ENCODE measurements at regions not wholly inside any gene's neighbourhood (a gene's known extent, or its start where the extent isn't known, plus 50 kb on each side); places are given as distances from the start of the nearest gene placed in this dataset.

- TF ChIP-seq, protein P1, sequence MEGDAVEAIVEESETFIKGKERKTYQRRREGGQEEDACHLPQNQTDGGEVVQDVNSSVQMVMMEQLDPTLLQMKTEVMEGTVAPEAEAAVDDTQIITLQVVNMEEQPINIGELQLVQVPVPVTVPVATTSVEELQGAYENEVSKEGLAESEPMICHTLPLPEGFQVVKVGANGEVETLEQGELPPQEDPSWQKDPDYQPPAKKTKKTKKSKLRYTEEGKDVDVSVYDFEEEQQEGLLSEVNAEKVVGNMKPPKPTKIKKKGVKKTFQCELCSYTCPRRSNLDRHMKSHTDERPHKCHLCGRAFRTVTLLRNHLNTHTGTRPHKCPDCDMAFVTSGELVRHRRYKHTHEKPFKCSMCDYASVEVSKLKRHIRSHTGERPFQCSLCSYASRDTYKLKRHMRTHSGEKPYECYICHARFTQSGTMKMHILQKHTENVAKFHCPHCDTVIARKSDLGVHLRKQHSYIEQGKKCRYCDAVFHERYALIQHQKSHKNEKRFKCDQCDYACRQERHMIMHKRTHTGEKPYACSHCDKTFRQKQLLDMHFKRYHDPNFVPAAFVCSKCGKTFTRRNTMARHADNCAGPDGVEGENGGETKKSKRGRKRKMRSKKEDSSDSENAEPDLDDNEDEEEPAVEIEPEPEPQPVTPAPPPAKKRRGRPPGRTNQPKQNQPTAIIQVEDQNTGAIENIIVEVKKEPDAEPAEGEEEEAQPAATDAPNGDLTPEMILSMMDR (IDR thresholded peaks at IDR 0.05; ENCODE audit: low read depth, low read length): no peak
- H3K36me3 ChIP-seq: no peaks in the 10 kb centered on the region
- H3K27ac ChIP-seq: no peak overlapping the region
- no peak overlapping the region for H3K4me3 ChIP-seq (ENCODE audit: low read depth, low read length)
- no peaks in the 10 kb centered on the region for H3K9me3 ChIP-seq (ENCODE audit: severe bottlenecking)
- no peaks in the 10 kb centered on the region for H3K27me3 ChIP-seq (ENCODE audit: insufficient read depth, low read depth, severe bottlenecking)
- DNase-seq: no peak
Observed at GRCh38 chr2:147037048-147037447, 807.8 kb upstream of the ACVR2A start.

DNA sequence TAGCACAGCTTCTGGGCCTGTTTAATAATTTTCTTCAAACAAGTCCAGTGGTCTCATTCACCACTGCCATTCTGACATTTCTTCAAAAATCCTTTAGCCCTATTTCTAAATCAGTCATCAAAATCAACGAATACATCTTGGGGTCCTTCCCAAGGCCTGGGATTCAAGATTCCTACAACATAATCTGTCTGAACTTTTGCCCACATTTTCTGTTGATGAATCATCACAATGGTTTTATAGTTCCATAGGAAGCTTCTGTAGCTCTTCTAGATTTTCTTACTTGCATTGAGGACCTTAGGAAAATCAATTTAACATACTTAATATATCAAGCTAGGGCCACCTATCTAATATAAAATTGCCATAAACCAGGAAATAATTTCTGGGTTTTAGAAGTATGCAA, 811.8 kb upstream of the ACVR2A start:
- TF ChIP-seq, protein P1 (IDR thresholded peaks at IDR 0.05; ENCODE audit: low read depth, low read length): no peak
- Histone ChIP-seq H3K27ac (no peak overlapping the region), H3K9me3 (ENCODE audit: severe bottlenecking) (no peaks in the 10 kb centered on the region), H3K4me3 (ENCODE audit: low read depth, low read length) (no peak overlapping the region), H3K27me3 (ENCODE audit: insufficient read depth, low read depth, severe bottlenecking) (no peaks in the 10 kb centered on the region), H3K36me3 (no peaks in the 10 kb centered on the region)
- DNase-seq: no peak

DNA sequence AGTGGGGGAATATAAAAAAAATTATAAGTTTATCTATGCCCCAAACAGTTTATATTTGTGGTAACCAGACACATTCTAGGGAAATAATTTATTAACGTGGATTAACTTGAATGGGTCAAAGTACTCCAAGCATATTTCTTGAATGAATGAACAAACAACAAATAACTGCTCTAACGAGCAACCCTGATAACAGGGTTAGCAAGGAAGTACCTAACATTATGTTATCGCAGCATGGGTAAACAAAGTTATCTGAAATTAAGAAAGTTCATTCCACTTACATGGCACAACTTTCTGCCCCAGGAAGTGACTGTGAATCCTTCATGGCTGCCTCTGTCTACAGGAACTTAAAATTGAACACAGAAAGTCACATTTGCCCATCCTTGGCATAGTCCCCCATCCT, 812.9 kb upstream of the ACVR2A start:
- Histone ChIP-seq H3K36me3 (no peaks in the 10 kb centered on the region), H3K27ac (no peak overlapping the region), H3K4me3 (ENCODE audit: low read depth, low read length) (no peak overlapping the region), H3K9me3 (ENCODE audit: severe bottlenecking) (no peaks in the 10 kb centered on the region), H3K27me3 (ENCODE audit: insufficient read depth, low read depth, severe bottlenecking) (no peaks in the 10 kb centered on the region)
- no peak for DNase-seq
- TF ChIP-seq, protein P1 (IDR thresholded peaks at IDR 0.05; ENCODE audit: low read depth, low read length): no peak

DNA sequence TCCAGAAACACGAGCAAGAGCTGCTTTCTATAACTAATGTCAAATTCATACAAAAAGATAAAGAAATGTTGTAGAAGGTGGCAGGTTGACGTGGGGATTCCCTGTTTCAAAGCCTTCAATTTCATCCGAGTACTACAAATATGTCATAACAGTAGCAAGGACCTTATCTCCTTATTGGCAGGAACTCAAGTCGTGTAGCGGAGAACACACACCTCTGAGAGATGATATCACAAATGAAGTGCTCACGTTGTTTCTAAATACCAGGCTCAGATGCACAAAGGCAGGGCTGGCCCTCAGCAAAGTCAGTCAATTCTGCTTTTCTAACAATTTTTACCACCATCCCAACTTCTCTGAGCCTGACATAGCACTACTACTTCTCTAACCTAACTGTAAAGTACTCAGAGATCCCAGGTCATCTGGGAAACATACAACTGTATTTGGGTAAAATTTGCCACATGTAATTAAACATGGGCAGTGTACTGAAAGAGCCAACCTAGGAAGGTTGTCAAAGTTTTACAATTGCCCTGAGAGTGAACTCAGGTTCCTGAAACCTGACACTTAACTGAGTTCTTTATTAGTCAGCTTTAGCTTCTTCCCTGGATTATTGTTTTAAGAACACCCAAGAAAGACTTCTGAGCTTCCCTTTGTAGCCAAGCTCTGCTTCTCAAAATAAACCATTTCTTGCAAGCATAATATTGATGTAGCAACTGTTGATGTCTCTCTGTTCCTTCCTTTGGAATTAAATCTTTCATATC, 813.7 kb upstream of the ACVR2A start:
- no peak overlapping the region for H3K27ac ChIP-seq
- no peaks in the 10 kb centered on the region for H3K27me3 ChIP-seq (ENCODE audit: insufficient read depth, low read depth, severe bottlenecking)
- DNase-seq: no peak
- no peak overlapping the region for H3K4me3 ChIP-seq (ENCODE audit: low read depth, low read length)
- TF ChIP-seq, protein P1 (IDR thresholded peaks at IDR 0.05; ENCODE audit: low read depth, low read length): no peak
- no peaks in the 10 kb centered on the region for H3K36me3 ChIP-seq
- H3K9me3 ChIP-seq (ENCODE audit: severe bottlenecking): no peaks in the 10 kb centered on the region

DNA sequence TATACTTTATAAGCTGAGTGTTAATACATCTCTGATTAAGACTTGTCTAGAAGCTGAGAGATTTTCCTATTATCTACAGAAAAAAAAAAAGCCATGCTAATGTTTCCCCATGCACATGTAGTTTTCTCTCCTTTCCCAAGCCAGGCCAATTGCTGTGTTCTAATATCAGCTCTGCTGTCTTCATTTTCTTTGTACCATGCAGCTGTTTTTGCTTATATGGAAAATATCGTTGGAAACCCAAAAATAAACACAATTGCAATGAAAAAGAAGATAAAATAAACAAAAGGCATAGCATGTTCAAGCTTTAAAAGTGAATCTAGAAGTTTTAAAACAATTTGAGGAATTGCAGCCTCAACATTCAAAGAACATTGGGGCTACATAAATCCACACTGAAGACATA, 817.4 kb upstream of the ACVR2A start:
- TF ChIP-seq, protein P1 (IDR thresholded peaks at IDR 0.05; ENCODE audit: low read depth, low read length): no peak
- Histone ChIP-seq H3K4me3 (ENCODE audit: low read depth, low read length) (no peak overlapping the region), H3K9me3 (ENCODE audit: severe bottlenecking) (peaks cover 5% of the 10 kb centered on the region), H3K27me3 (ENCODE audit: insufficient read depth, low read depth, severe bottlenecking) (no peaks in the 10 kb centered on the region), H3K36me3 (no peaks in the 10 kb centered on the region), H3K27ac (no peak overlapping the region)
- DNase-seq: no peak

Data from WERI-Rb-1 (cell line).